SK-N-SH (cell line): ENCODE measurements at regions not wholly inside any gene's neighbourhood (a gene's known extent, or its start where the extent isn't known, plus 50 kb on each side); places are given as distances from the start of the nearest gene placed in this dataset.

Source experiments
- CTCF ChIA-PET: fragments of 300-600, 350-600 bp; formaldehyde crosslinking; extraction: SDS; loops from one replicate; lab custom pipeline; 2021; lab: Yijun Ruan, JAX
- POLR2A ChIA-PET: fragments of 350-600 bp; sonication (Branson Sonifier 250); formaldehyde crosslinking; extraction: SDS; loops from one replicate; lab custom pipeline; 2020; ENCODE audit warnings: antibody characterized with exemption, inconsistent platforms; lab: Yijun Ruan, JAX
- DNase-seq: peaks from one replicate; pipeline ENCODE4 v3.0.0; 2012
- H2AFZ ChIP-seq: fragments of 200-600 bp; sonication (generic); 2 replicates; pipeline ENCODE4 v1.8.1; 2016; ENCODE audit warnings: antibody characterized with exemption, mild to moderate bottlenecking, low read depth
- H3F3A ChIP-seq: fragments of 200-600 bp; sonication (generic); replicated peaks from 2 replicates; pipeline ENCODE3; 2016; ENCODE audit warnings: antibody characterized with exemption, mild to moderate bottlenecking; ENCODE audit not compliant: insufficient read depth
- H3K27ac ChIP-seq, 2 experiments: fragments of 200-500 bp in 1 of 2; fragments of 200-600 bp in 1 of 2; sonication (Bioruptor generic) in 1 of 2; sonication (generic), shearing (Covaris generic) in 1 of 2; 2 replicates each; pipeline versions ENCODE4 v1.5.1 to v1.6.1; 2014 to 2016; ENCODE audit warnings: low read depth in 2 of 2, inconsistent platforms in 1 of 2, low read length in 1 of 2, mild to moderate bottlenecking in 1 of 2, mixed read lengths in 1 of 2
- H3K27me3 ChIP-seq: fragments of 200-600 bp; sonication (generic), shearing (Covaris generic); 2 replicates; pipeline ENCODE4 v1.6.1; 2016; ENCODE audit warnings: mixed run types; ENCODE audit not compliant: insufficient read depth
- H3K36me3 ChIP-seq, 2 experiments: fragments of 200-500 bp in 1 of 2; fragments of 200-600 bp in 1 of 2; sonication (Bioruptor generic) in 1 of 2; sonication (generic) in 1 of 2; replicated peaks in 1 of 2; 2 replicates each; pipeline versions ENCODE3 to v1.5.1; 2014 to 2016; ENCODE audit warnings: low read length in 1 of 2, mild to moderate bottlenecking in 1 of 2; ENCODE audit not compliant: insufficient read depth in 2 of 2, control insufficient read depth in 1 of 2
- H3K4me1 ChIP-seq, 2 experiments: fragments of 200-500 bp in 1 of 2; fragments of 200-600 bp in 1 of 2; sonication (Bioruptor generic) in 1 of 2; sonication (generic), shearing (Covaris generic) in 1 of 2; 2 replicates each; pipeline versions ENCODE4 v1.5.1 to v1.6.1; 2014 to 2016; ENCODE audit warnings: low read depth in 1 of 2, low read length in 1 of 2, mixed run types in 1 of 2; ENCODE audit not compliant: insufficient read depth in 2 of 2, control insufficient read depth in 1 of 2
- H3K4me2 ChIP-seq: fragments of 200-600 bp; sonication (generic), shearing (Covaris generic); 2 replicates; pipeline ENCODE4 v1.6.1; 2017; ENCODE audit warnings: mixed run types
- H3K4me3 ChIP-seq, 2 experiments: fragments of 200-500 bp in 1 of 2; fragments of 200-600 bp in 1 of 2; sonication (Bioruptor generic) in 1 of 2; sonication (generic), shearing (Covaris generic) in 1 of 2; 2 replicates each; pipeline versions ENCODE4 v1.5.1 to v1.8.1; 2014 to 2016; ENCODE audit warnings: low read depth in 2 of 2, inconsistent platforms in 1 of 2, low read length in 1 of 2, mild to moderate bottlenecking in 1 of 2, mixed read lengths in 1 of 2, moderate library complexity in 1 of 2
- H3K79me2 ChIP-seq: fragments of 200-600 bp; sonication (generic); 2 replicates; pipeline ENCODE4 v1.8.1; 2017; ENCODE audit warnings: mild to moderate bottlenecking; ENCODE audit not compliant: insufficient read depth
- H3K9ac ChIP-seq: fragments of 200-600 bp; sonication (generic); 2 replicates; pipeline ENCODE4 v1.6.1; 2017; ENCODE audit warnings: mixed run types
- H3K9me2 ChIP-seq: fragments of 200-600 bp; sonication (generic); 2 replicates; pipeline ENCODE4 v1.6.1; 2017; ENCODE audit warnings: mixed run types
- H3K9me3 ChIP-seq: fragments of 200-600 bp; sonication (generic); 2 replicates; pipeline ENCODE4 v1.6.1; 2017; ENCODE audit warnings: mixed run types, mild to moderate bottlenecking, moderate library complexity
- H4K20me1 ChIP-seq: fragments of 200-600 bp; sonication (generic); 2 replicates; pipeline ENCODE4 v1.6.1; 2017; ENCODE audit warnings: mild to moderate bottlenecking, mixed run types; ENCODE audit not compliant: insufficient read depth
- CHD2 ChIP-seq: fragments of 150-350 bp; IDR thresholded peaks from 2 replicates; pipeline ENCODE4 v1.6.1; 2018; ENCODE audit warnings: low read length; ENCODE audit not compliant: partially characterized antibody
- EZH2phosphoT487 ChIP-seq: fragments of 200-600 bp; sonication (generic); IDR thresholded peaks from 2 replicates; pipeline ENCODE4 v1.6.1; 2017; ENCODE audit warnings: low read depth, mixed run types, mild to moderate bottlenecking, antibody characterized with exemption, moderate library complexity, borderline replicate concordance
- FOXM1 ChIP-seq: IDR thresholded peaks from 2 replicates; pipeline ENCODE4 v1.4.0; 2012; ENCODE audit warnings: low read depth, mild to moderate bottlenecking
- GABPA ChIP-seq: IDR thresholded peaks from 2 replicates; pipeline ENCODE4 v1.4.0; 2012; ENCODE audit warnings: low read depth, mild to moderate bottlenecking
- IRF3 ChIP-seq: fragments of 150-350 bp; IDR thresholded peaks from 2 replicates; pipeline ENCODE4 v1.6.1; 2016; ENCODE audit warnings: mild to moderate bottlenecking, low read depth, low read length
- JUND ChIP-seq: IDR thresholded peaks from 2 replicates; pipeline ENCODE4 v1.4.0; 2012
- MAX ChIP-seq: IDR thresholded peaks from 2 replicates; pipeline ENCODE4 v1.4.0; 2012; ENCODE audit warnings: low read depth
- MEF2A ChIP-seq: IDR thresholded peaks from 2 replicates; pipeline ENCODE4 v1.4.0; 2012; ENCODE audit warnings: low read depth, borderline replicate concordance
- PBX3 ChIP-seq: IDR thresholded peaks from 2 replicates; pipeline ENCODE4; 2012
- POLR2AphosphoS5 ChIP-seq: IDR thresholded peaks from 2 replicates; pipeline ENCODE4 v1.6.1; 2012; ENCODE audit warnings: low read depth, low read length
- RAD21 ChIP-seq: IDR thresholded peaks from 2 replicates; pipeline ENCODE4 v1.6.1; 2012; ENCODE audit warnings: mild to moderate bottlenecking, low read length
- REST ChIP-seq: IDR thresholded peaks from 2 replicates; pipeline ENCODE4 v1.6.1; 2012; ENCODE audit warnings: mild to moderate bottlenecking, low read depth, low read length, moderate library complexity
- RXRA ChIP-seq: IDR thresholded peaks from 2 replicates; pipeline ENCODE4 v1.4.0; 2012; ENCODE audit warnings: low read depth, mild to moderate bottlenecking, borderline replicate concordance
- TCF12 ChIP-seq: IDR thresholded peaks from 2 replicates; pipeline ENCODE4 v1.4.0; 2012
- TEAD4 ChIP-seq: IDR thresholded peaks from 2 replicates; pipeline ENCODE4 v1.4.0; 2012; ENCODE audit warnings: mild to moderate bottlenecking, borderline replicate concordance; ENCODE audit not compliant: insufficient read depth
- USF1 ChIP-seq: IDR thresholded peaks from 2 replicates; pipeline ENCODE4 v1.4.0; 2012; ENCODE audit warnings: low read depth, borderline replicate concordance
- USF2 ChIP-seq: fragments of 150-350 bp; IDR thresholded peaks from 2 replicates; pipeline ENCODE4 v1.6.1; 2017; ENCODE audit warnings: antibody characterized with exemption, low read length, low read depth, borderline replicate concordance
- YY1 ChIP-seq: IDR thresholded peaks from 2 replicates; pipeline ENCODE4 v1.4.0; 2012; ENCODE audit warnings: low read depth, mild to moderate bottlenecking
- WGBS: methylation state at CpG from one replicate; pipeline ENCODE4 v1.1.6; 2017; ENCODE audit warnings: low lambda C conversion rate; 5-methylcytosine and 5-hydroxymethylcytosine counted together

GRCh38 chr2:203804070-203804469 is 63.5 kb upstream of the CTLA4 start (continued):
- no peak for TF ChIP-seq CHD2
- 0 out of 2 replicates have a peak, but pooled peaks have one; percentile 25 for TF ChIP-seq USF2
- no peak for TF ChIP-seq GABPA
- no peak for TF ChIP-seq YY1
- peak; percentile 86 for TF ChIP-seq TCF12
- TF ChIP-seq MEF2A: peak; percentile 66; the same call in 1 of the 2 replicates
- TF ChIP-seq JUND: peak; percentile 81
- peak; percentile 96 for TF ChIP-seq TEAD4
- peak; percentile 84 for TF ChIP-seq PBX3

- H3K27ac ChIP-seq: peak overlapping the region; percentile 4 to 96; a peak in 3 of 4 replicates
- H3K4me3 ChIP-seq: no peak overlapping the region
- peaks cover 4 to 44% of the 10 kb centered on the region in 2 experiments for H3K4me1 ChIP-seq
- H3K9me2 ChIP-seq: no peaks in the 10 kb centered on the region
- H3K4me2 ChIP-seq: no peak overlapping the region
- TF ChIP-seq CHD2 (no peak), EZH2phosphoT487 (no peak), TEAD4 (no peak), IRF3 (no peak), USF1 (no peak), RXRA (no peak), MAX (no peak), REST (no peak), POLR2AphosphoS5 (no peak), FOXM1 (no peak), RAD21 (no peak)
- ChIA-PET POLR2A (no interaction called here), CTCF (interaction anchor here (1.0 kb wide), 1 partner anchor 10 kb away, joined by 3 read pairs; no protein-coding TSS in a partner anchor)
- no peaks in the 10 kb centered on the region for H3K36me3 ChIP-seq
- peaks cover 56% of the 10 kb centered on the region for H3F3A ChIP-seq
- no peaks in the 10 kb centered on the region for H4K20me1 ChIP-seq
- DNase-seq: no peak
- no peaks in the 10 kb centered on the region for H3K27me3 ChIP-seq
- no peak overlapping the region for H2AFZ ChIP-seq
- 68% methylated on average over 4 of the region's 4 CpGs for WGBS
- H3K9ac ChIP-seq: peak overlapping the region; percentile 71
- H3K79me2 ChIP-seq: no peaks in the 10 kb centered on the region
- 0 out of 2 replicates have a peak, but pooled peaks cover 5% of the 10 kb centered on the region for H3K9me3 ChIP-seq
These were observed 62.6 kb upstream of the CTLA4 start for GRCh38 chr2:203804764-203805485.
